Choroid plexus epithelial cell (primary cell): ENCODE measurements at regions not wholly inside any gene's neighbourhood (a gene's known extent, or its start where the extent isn't known, plus 50 kb on each side); places are given as distances from the start of the nearest gene placed in this dataset.

ENCODE experiments used
- DNase-seq: peaks from one replicate; pipeline ENCODE4 v3.0.0-alpha.2; 2010; ENCODE audit warnings: low read depth
- H3K4me3 ChIP-seq: 2 replicates; pipeline ENCODE4 v1.5.1; 2011; ENCODE audit warnings: low read depth, mild to moderate bottlenecking, control low read depth, low read length, moderate library complexity
- CTCF ChIP-seq: conservative IDR thresholded peaks from 2 replicates; pipeline ENCODE4 v1.5.1; 2011; ENCODE audit warnings: low read depth, mild to moderate bottlenecking, control low read depth, inconsistent platforms, low read length, moderate library complexity

DNA sequence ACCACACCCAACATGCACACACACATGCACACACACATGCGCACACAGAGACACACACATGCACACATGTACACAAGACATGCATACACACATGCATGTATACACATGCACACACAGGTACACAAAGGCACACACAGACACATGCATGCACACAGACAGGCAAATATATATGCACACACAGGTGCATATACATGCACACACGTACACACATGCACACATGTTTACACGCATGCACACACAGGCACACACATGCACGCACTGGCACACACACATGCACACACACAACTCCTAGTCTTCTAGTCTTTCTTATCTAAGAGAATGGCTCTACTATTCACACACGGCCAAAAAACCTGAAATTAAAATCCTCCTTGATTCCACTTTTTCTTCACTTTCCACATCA is 222.7 kb upstream of the PLD5 start:
- DNase-seq, result no peak
- no peak overlapping the region for H3K4me3 ChIP-seq
- TF ChIP-seq CTCF, result no peak

GRCh38 chr1:242745079-242745478 is 220.6 kb upstream of the PLD5 start:
- no peak for DNase-seq
- TF ChIP-seq CTCF, result no peak
- H3K4me3 ChIP-seq, result no peak overlapping the region

DNA sequence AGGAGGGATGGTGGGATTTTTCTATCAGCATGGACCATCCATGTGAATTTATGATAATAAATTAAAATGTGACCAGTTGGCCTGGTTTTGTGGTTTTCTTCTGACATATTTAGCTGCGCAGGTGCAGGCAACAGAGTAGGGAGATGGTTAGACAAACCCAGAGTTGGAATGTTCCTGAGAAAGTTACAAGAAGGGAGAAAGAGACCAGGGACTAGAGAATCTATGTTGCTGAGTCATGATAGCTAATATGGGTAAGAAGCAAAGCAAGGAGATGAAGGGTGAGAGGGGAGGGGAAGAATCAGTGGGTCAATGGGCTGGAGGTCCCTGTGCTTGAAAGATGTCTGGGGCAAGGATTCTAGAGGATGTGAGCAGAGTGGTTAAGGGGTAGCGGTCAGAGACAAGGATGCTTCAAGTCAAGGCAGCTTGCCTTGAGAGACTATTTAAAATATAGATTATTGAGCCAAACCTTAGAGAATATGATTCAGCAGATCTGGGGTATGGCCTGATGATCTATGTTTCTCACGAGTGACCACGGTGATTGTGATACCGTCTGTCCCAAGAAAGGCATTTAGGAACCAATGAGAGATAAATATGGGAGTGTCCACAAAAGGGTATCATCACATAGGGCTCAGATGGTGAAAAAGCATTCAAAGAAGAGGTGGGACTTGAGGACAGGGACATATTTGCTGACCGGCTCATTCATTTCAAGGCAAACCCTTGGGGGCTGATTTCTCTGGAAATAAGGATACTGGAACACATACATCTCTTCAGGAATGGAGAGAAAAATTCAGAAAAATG is 219.7 kb upstream of the PLD5 start:
- no peak for TF ChIP-seq CTCF
- H3K4me3 ChIP-seq, result no peak overlapping the region
- no peak for DNase-seq

DNA sequence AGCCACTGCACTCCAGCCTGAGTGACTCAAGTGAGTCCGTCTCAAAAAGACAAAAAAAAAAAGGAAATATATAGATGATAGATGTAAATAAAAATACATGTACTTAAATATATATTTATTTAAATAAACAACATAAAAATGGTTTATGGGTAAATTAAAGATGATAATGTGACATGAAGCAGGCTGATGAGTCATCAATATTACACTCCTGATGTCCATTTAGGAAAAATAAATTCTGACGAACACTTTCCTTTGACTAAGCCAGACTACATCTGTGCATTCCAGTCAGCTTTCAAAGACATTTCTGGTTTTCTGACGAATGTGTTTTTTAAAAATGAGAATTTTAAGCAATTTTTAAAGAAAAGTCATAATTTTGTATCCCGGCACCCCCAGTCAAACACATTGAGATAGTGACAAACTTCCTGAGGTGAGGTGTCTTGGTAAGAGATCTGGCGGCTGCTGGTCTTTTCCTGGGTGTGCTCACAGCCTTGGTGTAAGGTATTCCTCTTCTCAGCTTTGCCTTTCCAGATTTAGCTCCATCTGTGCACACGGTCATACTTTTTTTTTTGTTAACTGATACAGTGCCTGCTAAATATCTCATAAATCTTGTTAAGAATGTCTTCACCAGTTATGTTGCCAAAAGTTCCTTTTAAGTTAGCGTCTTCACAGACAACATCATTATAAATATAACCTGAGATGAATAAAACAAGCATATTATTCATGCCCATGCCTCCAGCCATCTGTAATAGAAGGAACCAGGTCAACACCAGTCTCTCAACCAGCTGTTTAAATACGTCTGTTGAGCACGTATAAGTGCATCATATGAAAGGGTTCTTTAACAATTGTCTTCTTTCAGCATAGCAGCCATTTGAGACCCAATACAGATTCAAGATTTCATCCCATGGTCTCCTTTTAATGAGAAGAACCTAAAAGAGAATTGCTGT is 214.5 kb upstream of the PLD5 start:
- TF ChIP-seq CTCF, result no peak
- H3K4me3 ChIP-seq, result no peak overlapping the region
- no peak for DNase-seq

GRCh38 chr1:242736611-242737010 is 212.1 kb upstream of the PLD5 start:
- H3K4me3 ChIP-seq, result no peak overlapping the region
- DNase-seq, result no peak
- no peak for TF ChIP-seq CTCF

DNA sequence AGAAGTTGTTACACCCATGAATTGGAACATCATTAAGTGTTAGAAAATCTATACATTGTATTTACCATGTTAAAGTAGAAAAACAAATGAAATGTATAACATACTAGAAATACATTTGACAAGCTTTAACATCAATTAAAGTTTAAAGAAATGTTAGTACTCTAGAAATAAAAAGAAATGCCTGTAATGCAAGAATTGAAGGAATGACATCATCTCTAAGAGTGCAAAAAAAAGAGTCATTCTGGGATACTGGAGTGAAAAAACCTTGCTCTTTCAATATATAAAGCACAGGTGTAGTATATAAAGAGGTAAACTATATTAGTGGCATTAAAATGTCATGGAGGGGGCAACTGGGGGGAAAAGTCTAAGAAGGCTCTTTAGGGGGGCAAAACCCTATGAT is 210.8 kb upstream of the PLD5 start:
- no peak for TF ChIP-seq CTCF
- no peak overlapping the region for H3K4me3 ChIP-seq
- DNase-seq, result no peak
